CD4-positive, alpha-beta T cell (primary cell): ENCODE measurements at regions not wholly inside any gene's neighbourhood (a gene's known extent, or its start where the extent isn't known, plus 50 kb on each side); places are given as distances from the start of the nearest gene placed in this dataset.

ENCODE experiments used
- ATAC-seq: fragments of 200-7000 bp; cut with Tn5 transposase; one replicate; pipeline ENCODE4 v1.10.0; 2022; ENCODE audit warnings: mild to moderate bottlenecking; ENCODE audit not compliant: poor library complexity
- CTCF ChIA-PET: fragments of 350-600 bp; sonication (Branson Sonifier 250); formaldehyde crosslinking; loops from one replicate; lab custom pipeline; 2021; ENCODE audit warnings: antibody characterized with exemption, inconsistent platforms; lab: Charles Lee
- POLR2A ChIA-PET: fragments of 350-600 bp; sonication (Branson Sonifier 250); formaldehyde crosslinking; loops from one replicate; lab custom pipeline; 2021; ENCODE audit warnings: antibody characterized with exemption, inconsistent platforms; lab: Charles Lee
- DNase-seq, 14 experiments: peaks; one replicate each; pipeline ENCODE4 v3.0.0-alpha.2; 2013 to 2020; ENCODE audit warnings: mixed read lengths in 2 of 14
- H3K27ac ChIP-seq, 2 donors: one replicate each; pipeline versions ENCODE4 v1.5.1 to v1.7.0; 2013; ENCODE audit warnings: low read length in 2 of 2, low read depth in 1 of 2, mild to moderate bottlenecking in 1 of 2
- H3K27me3 ChIP-seq, 2 experiments: 1 replicate in 1 of 2; 2 replicates in 1 of 2; pipeline versions ENCODE4 v1.6.1 to v1.7.0; 2013; ENCODE audit warnings: low read length in 2 of 2, control low read depth in 1 of 2, mild to moderate bottlenecking in 1 of 2, moderate library complexity in 1 of 2; ENCODE audit not compliant: insufficient read depth in 2 of 2, control insufficient read depth in 1 of 2
- H3K36me3 ChIP-seq: one replicate; pipeline ENCODE4 v1.6.1; 2013; ENCODE audit warnings: low read length, control low read depth; ENCODE audit not compliant: insufficient read depth
- H3K4me1 ChIP-seq: one replicate; pipeline ENCODE4 v1.6.1; 2013; ENCODE audit warnings: low read length, control low read depth; ENCODE audit not compliant: insufficient read depth
- H3K4me3 ChIP-seq: one replicate; pipeline ENCODE4 v1.5.1; 2013; ENCODE audit warnings: mild to moderate bottlenecking, low read length, moderate library complexity
- H3K9me3 ChIP-seq, 2 experiments: 1 replicate in 1 of 2; 2 replicates in 1 of 2; pipeline versions ENCODE4 v1.6.1 to v1.7.0; 2013; ENCODE audit warnings: low read length in 2 of 2, mild to moderate bottlenecking in 2 of 2, control low read depth in 1 of 2, moderate library complexity in 1 of 2; ENCODE audit not compliant: control insufficient read depth in 1 of 2, insufficient read depth in 1 of 2
- H3K27ac Mint-ChIP-seq: one replicate; pipeline ENCODE4 v1.8.0; 2020; ENCODE audit warnings: mixed read lengths
- H3K27me3 Mint-ChIP-seq: one replicate; pipeline ENCODE4 v1.8.0; 2021; ENCODE audit warnings: mixed read lengths
- H3K36me3 Mint-ChIP-seq: one replicate; pipeline ENCODE4 v1.8.0; 2021; ENCODE audit warnings: low read depth, mixed read lengths
- H3K4me1 Mint-ChIP-seq: one replicate; pipeline ENCODE4 v1.8.0; 2021; ENCODE audit warnings: low read depth, mixed read lengths
- H3K4me3 Mint-ChIP-seq: one replicate; pipeline ENCODE4 v1.8.0; 2020; ENCODE audit warnings: mild to moderate bottlenecking, mixed read lengths
- H3K9me3 Mint-ChIP-seq: one replicate; pipeline ENCODE4 v1.8.0; 2020; ENCODE audit warnings: mixed read lengths
- intact Hi-C, 2 experiments: fragments of 100-400 bp; cut with DNase I in 1 of 2; cut with micrococcal nuclease in 1 of 2; formaldehyde crosslinking; loops; one replicate each; pipeline versions ENCODE4 v1.15.1 to v1.9.0; 2023 to 2025; cut with DNase I, micrococcal nuclease
- TF ChIP-seq, protein P1 (sequence below): fragments of 200-600 bp; IDR thresholded peaks from one replicate; pipeline ENCODE4 v1.8.0; 2022; ENCODE audit warnings: antibody characterized with exemption, mild to moderate bottlenecking

DNA sequence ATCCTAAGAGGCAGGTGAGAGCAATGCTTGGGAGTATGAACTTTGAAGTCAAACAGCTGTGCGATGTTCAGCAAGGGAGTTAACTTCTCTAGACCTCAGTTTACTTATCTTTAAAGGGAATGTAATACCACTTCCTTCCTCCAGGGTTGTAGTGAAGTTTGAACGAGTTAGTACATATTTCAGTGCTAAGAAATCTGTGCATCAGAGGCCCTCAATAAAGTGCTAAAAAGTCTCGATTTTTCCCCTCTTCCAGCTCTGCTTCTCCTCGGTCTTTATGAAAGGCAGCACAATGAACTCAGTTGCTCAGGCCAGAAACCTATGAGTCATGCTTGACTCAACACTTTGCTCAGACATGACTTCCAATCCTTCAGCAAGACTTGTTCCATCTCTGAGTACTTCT, 418.9 kb downstream of the MDFIC start:
- Histone ChIP-seq H3K27me3 (peaks cover 0 to 3% of the 10 kb centered on the region in 2 experiments), H3K9me3 (no peaks in the 10 kb centered on the region), H3K36me3 (no peaks in the 10 kb centered on the region), H3K4me1 (no peaks in the 10 kb centered on the region), H3K27ac (no peak overlapping the region), H3K4me3 (no peak overlapping the region)
- DNase-seq (no peak), ATAC-seq (no peak)
- TF ChIP-seq, protein P1, sequence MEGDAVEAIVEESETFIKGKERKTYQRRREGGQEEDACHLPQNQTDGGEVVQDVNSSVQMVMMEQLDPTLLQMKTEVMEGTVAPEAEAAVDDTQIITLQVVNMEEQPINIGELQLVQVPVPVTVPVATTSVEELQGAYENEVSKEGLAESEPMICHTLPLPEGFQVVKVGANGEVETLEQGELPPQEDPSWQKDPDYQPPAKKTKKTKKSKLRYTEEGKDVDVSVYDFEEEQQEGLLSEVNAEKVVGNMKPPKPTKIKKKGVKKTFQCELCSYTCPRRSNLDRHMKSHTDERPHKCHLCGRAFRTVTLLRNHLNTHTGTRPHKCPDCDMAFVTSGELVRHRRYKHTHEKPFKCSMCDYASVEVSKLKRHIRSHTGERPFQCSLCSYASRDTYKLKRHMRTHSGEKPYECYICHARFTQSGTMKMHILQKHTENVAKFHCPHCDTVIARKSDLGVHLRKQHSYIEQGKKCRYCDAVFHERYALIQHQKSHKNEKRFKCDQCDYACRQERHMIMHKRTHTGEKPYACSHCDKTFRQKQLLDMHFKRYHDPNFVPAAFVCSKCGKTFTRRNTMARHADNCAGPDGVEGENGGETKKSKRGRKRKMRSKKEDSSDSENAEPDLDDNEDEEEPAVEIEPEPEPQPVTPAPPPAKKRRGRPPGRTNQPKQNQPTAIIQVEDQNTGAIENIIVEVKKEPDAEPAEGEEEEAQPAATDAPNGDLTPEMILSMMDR: no peak
- Mint-ChIP-seq H3K27me3 (no peaks in the 10 kb centered on the region), H3K4me3 (no peak overlapping the region), H3K27ac (no peak overlapping the region), H3K9me3 (no peaks in the 10 kb centered on the region), H3K36me3 (no peaks in the 10 kb centered on the region), H3K4me1 (no peaks in the 10 kb centered on the region)
- POLR2A ChIA-PET: no interaction called here
- CTCF ChIA-PET: no interaction called here
- intact Hi-C loops: no loop called here

DNA sequence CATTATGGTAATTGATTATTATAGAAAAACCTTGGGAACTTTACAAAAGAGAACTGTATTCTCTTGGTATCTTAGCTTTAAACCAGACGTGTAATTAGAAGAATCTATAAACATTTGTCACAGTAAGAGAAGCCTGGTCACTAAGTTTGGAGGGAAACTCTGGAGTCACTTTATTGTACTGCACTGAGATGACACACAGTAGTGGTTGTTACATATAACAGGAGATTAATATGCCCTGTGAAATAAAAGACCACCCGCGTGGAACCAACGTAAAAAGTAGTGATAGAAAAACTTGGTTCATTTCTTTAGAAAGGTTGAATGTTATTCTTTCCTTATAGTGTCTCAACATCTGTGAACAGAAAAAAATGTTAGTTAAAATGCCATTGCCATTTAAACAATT, 416.1 kb downstream of the MDFIC start:
- Histone ChIP-seq H3K36me3 (no peaks in the 10 kb centered on the region), H3K27me3 (no peaks in the 10 kb centered on the region), H3K4me3 (no peak overlapping the region), H3K9me3 (no peaks in the 10 kb centered on the region), H3K4me1 (no peaks in the 10 kb centered on the region), H3K27ac (no peak overlapping the region)
- Mint-ChIP-seq H3K36me3 (no peaks in the 10 kb centered on the region), H3K27me3 (no peaks in the 10 kb centered on the region), H3K4me1 (no peaks in the 10 kb centered on the region), H3K9me3 (no peaks in the 10 kb centered on the region), H3K4me3 (no peak overlapping the region), H3K27ac (no peak overlapping the region)
- intact Hi-C loops: no loop called here
- DNase-seq (no peak), ATAC-seq (no peak)
- TF ChIP-seq, protein P1: no peak
- POLR2A ChIA-PET: no interaction called here
- CTCF ChIA-PET: no interaction called here

DNA sequence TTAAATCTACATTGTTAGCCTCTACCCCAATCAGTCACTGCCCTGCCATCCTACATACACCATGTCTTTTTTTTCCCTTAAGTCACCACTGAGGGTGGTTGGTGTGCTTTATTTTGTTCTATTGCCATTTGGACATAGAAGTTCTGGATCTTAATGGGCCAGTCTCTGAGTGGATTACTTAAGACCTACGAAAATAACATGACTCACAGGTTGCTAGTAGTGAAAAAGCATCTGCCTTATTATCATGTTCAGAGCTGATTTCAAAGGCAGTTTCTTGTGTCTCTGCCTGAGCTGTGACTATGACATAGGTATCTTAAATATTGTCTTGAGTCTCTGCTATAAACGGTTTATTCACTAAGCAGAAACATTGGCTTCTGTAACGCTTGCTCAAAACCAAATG, 410.8 kb downstream of the MDFIC start:
- no peaks in the 10 kb centered on the region for H3K9me3 ChIP-seq
- no peak overlapping the region for H3K27ac Mint-ChIP-seq
- H3K4me3 ChIP-seq: no peak overlapping the region
- ATAC-seq (no peak), DNase-seq (no peak)
- H3K36me3 Mint-ChIP-seq: no peaks in the 10 kb centered on the region
- ChIA-PET CTCF (no interaction called here), POLR2A (no interaction called here)
- no peaks in the 10 kb centered on the region for H3K4me1 ChIP-seq
- H3K27me3 Mint-ChIP-seq: no peaks in the 10 kb centered on the region
- no peaks in the 10 kb centered on the region for H3K36me3 ChIP-seq
- intact Hi-C loops: no loop called here
- no peaks in the 10 kb centered on the region for H3K4me1 Mint-ChIP-seq
- TF ChIP-seq, protein P1: no peak
- H3K9me3 Mint-ChIP-seq: no peaks in the 10 kb centered on the region
- H3K4me3 Mint-ChIP-seq: no peak overlapping the region
- no peaks in the 10 kb centered on the region for H3K27me3 ChIP-seq
- no peak overlapping the region for H3K27ac ChIP-seq
